H9 (cell line): ENCODE measurements at regions not wholly inside any gene's neighbourhood (a gene's known extent, or its start where the extent isn't known, plus 50 kb on each side); places are given as distances from the start of the nearest gene placed in this dataset.

Experiments used
- DNase-seq: peaks from one replicate; pipeline ENCODE4 v3.0.0-alpha.2; 2017
- H2AFZ ChIP-seq: one replicate; pipeline ENCODE4 v1.6.1; 2013; ENCODE audit warnings: mild to moderate bottlenecking, low read length, control low read depth, moderate library complexity
- H2AK5ac ChIP-seq: 2 replicates; pipeline ENCODE4 v1.6.1; 2013; ENCODE audit warnings: low read length, control low read depth, mixed read lengths; ENCODE audit not compliant: insufficient read length
- H2BK120ac ChIP-seq: one replicate; pipeline ENCODE4 v1.6.1; 2013; ENCODE audit warnings: low read depth, mild to moderate bottlenecking, low read length, control low read depth, inconsistent platforms; ENCODE audit not compliant: poor library complexity, severe bottlenecking
- H2BK12ac ChIP-seq: 2 replicates; pipeline ENCODE4 v1.6.1; 2013; ENCODE audit warnings: low read length, control low read depth, mixed read lengths, low read depth; ENCODE audit not compliant: insufficient read length
- H2BK15ac ChIP-seq: 2 replicates; pipeline ENCODE4 v1.6.1; 2013; ENCODE audit warnings: low read depth, low read length, control low read depth
- H2BK20ac ChIP-seq: one replicate; pipeline ENCODE4 v1.6.1; 2013; ENCODE audit warnings: low read depth, mild to moderate bottlenecking, low read length, control low read depth, inconsistent platforms; ENCODE audit not compliant: poor library complexity, severe bottlenecking
- H2BK5ac ChIP-seq: 2 replicates; pipeline ENCODE4 v1.6.1; 2013; ENCODE audit warnings: low read length, control low read depth, mixed read lengths; ENCODE audit not compliant: insufficient read length
- H3K14ac ChIP-seq: 2 replicates; pipeline ENCODE4 v1.6.1; 2013; ENCODE audit warnings: low read length, control low read depth; ENCODE audit not compliant: insufficient read depth
- H3K18ac ChIP-seq: 2 replicates; pipeline ENCODE4 v1.6.1; 2013; ENCODE audit warnings: low read depth, mild to moderate bottlenecking, mixed read lengths, low read length, control low read depth; ENCODE audit not compliant: insufficient read length
- H3K23ac ChIP-seq: 2 replicates; pipeline ENCODE4 v1.6.1; 2013; ENCODE audit warnings: low read length, control low read depth, mixed read lengths, low read depth; ENCODE audit not compliant: insufficient read length
- H3K23me2 ChIP-seq: 2 replicates; pipeline ENCODE4 v1.6.1; 2013; ENCODE audit warnings: low read depth, mild to moderate bottlenecking, mixed read lengths, low read length, control low read depth; ENCODE audit not compliant: insufficient read length, poor library complexity, severe bottlenecking
- H3K27ac ChIP-seq: 2 replicates; pipeline ENCODE4 v1.5.1; 2013; ENCODE audit warnings: low read length, control low read depth, mixed read lengths, low read depth; ENCODE audit not compliant: insufficient read length
- H3K27me3 ChIP-seq: 2 replicates; pipeline ENCODE4 v1.6.1; 2013; ENCODE audit warnings: low read length, control low read depth, inconsistent platforms; ENCODE audit not compliant: insufficient read depth
- H3K4ac ChIP-seq: 2 replicates; pipeline ENCODE4 v1.6.1; 2013; ENCODE audit warnings: low read depth, mild to moderate bottlenecking, control low read depth, inconsistent platforms, low read length, moderate library complexity
- H3K4me1 ChIP-seq: 2 replicates; pipeline ENCODE4 v1.6.1; 2013; ENCODE audit warnings: low read length, control low read depth, inconsistent platforms; ENCODE audit not compliant: insufficient read depth
- H3K4me2 ChIP-seq: 2 replicates; pipeline ENCODE4 v1.6.1; 2013; ENCODE audit warnings: low read length, control low read depth, mixed read lengths; ENCODE audit not compliant: insufficient read length, insufficient read depth
- H3K56ac ChIP-seq: 2 replicates; pipeline ENCODE4 v1.6.1; 2013; ENCODE audit warnings: low read depth, mild to moderate bottlenecking, mixed read lengths, low read length, control low read depth; ENCODE audit not compliant: insufficient read length
- H3K79me1 ChIP-seq: 2 replicates; pipeline ENCODE4 v1.6.1; 2013; ENCODE audit warnings: low read depth, mild to moderate bottlenecking, moderate library complexity, low read length, control low read depth, inconsistent platforms; ENCODE audit not compliant: insufficient read depth, poor library complexity, severe bottlenecking
- H3K79me2 ChIP-seq: 2 replicates; pipeline ENCODE4 v1.6.1; 2013; ENCODE audit warnings: low read length, control low read depth, inconsistent platforms; ENCODE audit not compliant: insufficient read depth
- H3K9ac ChIP-seq: 2 replicates; pipeline ENCODE4 v1.6.1; 2013; ENCODE audit warnings: low read length, control low read depth, mixed read lengths; ENCODE audit not compliant: insufficient read length; ENCODE audit errors: extremely low read depth
- H3K9me3 ChIP-seq: one replicate; pipeline ENCODE4 v1.6.1; 2013; ENCODE audit warnings: low read depth, low read length, inconsistent platforms; ENCODE audit not compliant: control insufficient read depth
- H3T11ph ChIP-seq: one replicate; pipeline ENCODE4 v1.6.1; 2013; ENCODE audit warnings: mild to moderate bottlenecking, low read length, control low read depth, inconsistent platforms
- H4K20me1 ChIP-seq: one replicate; pipeline ENCODE4 v1.6.1; 2013; ENCODE audit not compliant: control insufficient read depth, insufficient read length, insufficient read depth
- H4K5ac ChIP-seq: 2 replicates; pipeline ENCODE4 v1.6.1; 2013; ENCODE audit warnings: low read depth, mild to moderate bottlenecking, mixed read lengths, low read length, control low read depth; ENCODE audit not compliant: insufficient read length
- H4K8ac ChIP-seq: replicated peaks from 2 replicates; pipeline ENCODE4 v1.6.1; 2013; ENCODE audit warnings: low read length, control low read depth, mixed read lengths, low read depth; ENCODE audit not compliant: insufficient read length
- H4K91ac ChIP-seq: 2 replicates; pipeline ENCODE4 v1.6.1; 2013; ENCODE audit warnings: low read depth, mild to moderate bottlenecking, moderate library complexity, mixed read lengths, low read length, control low read depth; ENCODE audit not compliant: insufficient read length
- H3K27ac Mint-ChIP-seq, 3 experiments: 2 replicates in 2 of 3; 3 replicates in 1 of 3; pipeline ENCODE4 v1.8.0; 2020 to 2021; ENCODE audit warnings: mixed read lengths in 3 of 3, mild to moderate bottlenecking in 1 of 3, moderate library complexity in 1 of 3
- H3K27me3 Mint-ChIP-seq: 2 replicates; pipeline ENCODE4 v1.8.0; 2021; ENCODE audit warnings: low read depth, mild to moderate bottlenecking, moderate library complexity, mixed read lengths
- H3K36me3 Mint-ChIP-seq, 3 experiments: 2 replicates in 2 of 3; 3 replicates in 1 of 3; pipeline ENCODE4 v1.8.0; 2020 to 2021; ENCODE audit warnings: low read depth in 3 of 3, mixed read lengths in 3 of 3; ENCODE audit not compliant: insufficient read depth in 1 of 3
- H3K4me1 Mint-ChIP-seq, 2 experiments: 2 replicates each; pipeline ENCODE4 v1.8.0; 2020; ENCODE audit warnings: mixed read lengths in 2 of 2
- H3K4me3 Mint-ChIP-seq, 2 experiments: 2 replicates in 1 of 2; 3 replicates in 1 of 2; pipeline ENCODE4 v1.8.0; 2020 to 2021; ENCODE audit warnings: mild to moderate bottlenecking in 2 of 2, mixed read lengths in 2 of 2, moderate library complexity in 1 of 2
- H3K9me3 Mint-ChIP-seq, 2 experiments: 2 replicates in 1 of 2; 3 replicates in 1 of 2; pipeline ENCODE4 v1.8.0; 2020; ENCODE audit warnings: mild to moderate bottlenecking in 2 of 2, mixed read lengths in 2 of 2, moderate library complexity in 1 of 2
- CTCF ChIP-seq: fragments of 200-600 bp; sonication (generic); conservative IDR thresholded peaks from 3 replicates; pipeline ENCODE4 v1.8.0; 2021; ENCODE audit warnings: antibody characterized with exemption, mild to moderate bottlenecking
- WGBS: extraction: QIAGEN DNeasy Blood & Tissue Kit; methylation state at CpG from one replicate; pipeline ENCODE4 v1.1.7; 2013; ENCODE audit warnings: missing lambda C conversion rate, low lambda C conversion rate, mixed read lengths; ENCODE audit not compliant: insufficient read length; ENCODE audit errors: extremely low coverage; 5-methylcytosine and 5-hydroxymethylcytosine counted together

GRCh38 chr9:113668061-113668460 lies 204.5 kb downstream of the RGS3 start:
- Mint-ChIP-seq H3K4me1 (peaks cover 0 to 2% of the 10 kb centered on the region in 2 experiments; a peak in 1 of 4 replicates), H3K4me3 (no peak overlapping the region), H3K27me3 (no peaks in the 10 kb centered on the region; the same call in 1 of the 2 replicates), H3K27ac (no peak overlapping the region), H3K36me3 (no peaks in the 10 kb centered on the region), H3K9me3 (no peaks in the 10 kb centered on the region; a peak in 2 of 5 replicates)
- no peak overlapping the region for H4K5ac ChIP-seq
- H3K14ac ChIP-seq: no peak overlapping the region
- no peak overlapping the region for H2BK20ac ChIP-seq
- H3K9ac ChIP-seq: no peak overlapping the region
- no peaks in the 10 kb centered on the region for H3K9me3 ChIP-seq
- H4K91ac ChIP-seq: no peak overlapping the region
- H2BK12ac ChIP-seq: no peak overlapping the region
- no peak overlapping the region for H2BK15ac ChIP-seq
- H2AFZ ChIP-seq: no peak overlapping the region
- no peak overlapping the region for H2AK5ac ChIP-seq
- no peak overlapping the region for H3K27ac ChIP-seq
- H4K8ac ChIP-seq: no peak overlapping the region
- no peaks in the 10 kb centered on the region for H3K27me3 ChIP-seq
- H4K20me1 ChIP-seq: no peaks in the 10 kb centered on the region
- H3K4me1 ChIP-seq: no peaks in the 10 kb centered on the region; the same call in 1 of the 2 replicates
- no peak for TF ChIP-seq CTCF
- no peaks in the 10 kb centered on the region for H3K79me1 ChIP-seq
- no peaks in the 10 kb centered on the region for H3K23me2 ChIP-seq
- no peak for DNase-seq
- WGBS: no CpG with 5 or more reads among the region's 3 CpGs
- no peak overlapping the region for H3K18ac ChIP-seq
- H3T11ph ChIP-seq: no peak overlapping the region
- H3K4ac ChIP-seq: no peak overlapping the region
- H3K4me2 ChIP-seq: no peak overlapping the region
- no peak overlapping the region for H2BK120ac ChIP-seq
- H3K79me2 ChIP-seq: 0 out of 2 replicates have a peak, but pooled peaks cover 1% of the 10 kb centered on the region
- no peak overlapping the region for H2BK5ac ChIP-seq
- H3K23ac ChIP-seq: no peak overlapping the region
- no peak overlapping the region for H3K56ac ChIP-seq
